GM23248 (cell line): ENCODE measurements at regions not wholly inside any gene's neighbourhood (a gene's known extent, or its start where the extent isn't known, plus 50 kb on each side); places are given as distances from the start of the nearest gene placed in this dataset.

Experiments used
- EZH2 ChIP-seq: fragments of 200-600 bp; sonication (generic); IDR thresholded peaks from 2 replicates; pipeline ENCODE4 v1.6.1; 2018; ENCODE audit warnings: antibody characterized with exemption, mild to moderate bottlenecking; ENCODE audit not compliant: insufficient read depth, poor library complexity, severe bottlenecking
- EZH2phosphoT487 ChIP-seq: fragments of 200-600 bp; sonication (generic); IDR thresholded peaks from 2 replicates; pipeline ENCODE4 v1.6.1; 2018; ENCODE audit warnings: antibody characterized with exemption, moderate library complexity, mild to moderate bottlenecking, low read depth; ENCODE audit not compliant: insufficient read depth

DNA sequence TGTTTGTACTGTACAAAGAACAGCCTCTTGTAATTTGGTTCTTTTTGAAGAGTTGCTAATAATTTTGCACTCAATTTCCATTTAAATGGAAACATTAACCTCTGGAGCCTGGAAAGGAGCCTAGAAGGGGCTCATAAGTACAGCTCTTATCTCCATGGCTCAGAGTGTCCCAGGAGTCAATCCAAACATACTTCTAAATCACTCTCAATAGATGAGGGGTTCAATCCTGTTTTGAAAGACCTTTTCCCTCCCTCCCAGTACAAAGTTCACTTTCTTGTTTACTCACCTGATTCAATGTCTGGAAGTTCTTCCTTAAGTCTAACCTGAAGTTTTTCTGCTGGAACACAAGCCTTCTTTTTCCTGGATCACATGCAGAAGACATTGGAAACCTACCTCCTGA lies 273.0 kb upstream of the PLET1 start:
- TF ChIP-seq EZH2: no peak
- no peak for TF ChIP-seq EZH2phosphoT487
